ENCODE measurements at regions not wholly inside any gene's neighbourhood (a gene's known extent, or its start where the extent isn't known, plus 50 kb on each side); places are given as distances from the start of the nearest gene placed in this dataset.
A peak's percentile ranks its signal among the peaks of the same experiment; 100 is the strongest.
"Not testable (repeated sequence)": the region's sequence is repeated elsewhere in the genome, so short reads cannot be mapped to it uniquely, and the experiment has no call there.

DNA sequence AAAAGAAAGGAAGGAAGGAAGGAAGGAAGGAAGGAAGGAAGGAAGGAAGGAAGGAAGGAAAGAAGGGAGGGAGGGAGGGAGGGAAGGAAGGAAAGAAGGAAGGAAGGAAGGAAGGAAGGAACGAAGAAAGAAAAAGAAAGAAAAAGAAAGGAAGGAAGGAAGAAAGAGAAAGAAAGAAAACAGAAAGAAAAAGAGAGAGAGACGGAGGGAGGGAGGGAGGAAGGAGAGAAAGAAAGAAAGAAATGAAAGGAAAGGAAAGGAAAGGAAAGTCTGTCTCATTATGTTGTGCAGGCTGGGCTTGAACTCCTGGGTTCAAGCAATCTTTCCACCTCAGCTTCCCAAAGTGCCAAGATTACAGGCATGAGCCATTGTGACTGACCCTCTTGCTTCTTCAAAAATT lies 118.9 kb downstream of the ADSS2 start:
- TF ChIP-seq ZNF366 (tag by site-specific recombination; conservative IDR thresholded peaks at IDR 0.05), result peak; percentile 92
- TF ChIP-seq PRDM1 (tag by site-specific recombination; IDR thresholded peaks at IDR 0.05), result peak; percentile 72
- H3K4me3 ChIP-seq (ENCODE audit: low read depth, low read length); H3K27ac ChIP-seq (ENCODE audit: extremely low read depth, low read depth, low read length); CTCF ChIA-PET; H3K36me3 ChIP-seq (ENCODE audit: control insufficient read depth in 2 of 2, insufficient read depth in 1 of 2, low read length in 2 of 2); H3K4me1 ChIP-seq (ENCODE audit: control insufficient read depth, insufficient read depth, low read length); H3K9me3 ChIP-seq (ENCODE audit: control insufficient read depth, insufficient read depth, low read depth, low read length); POLR2A ChIA-PET: not testable (repeated sequence)

DNA sequence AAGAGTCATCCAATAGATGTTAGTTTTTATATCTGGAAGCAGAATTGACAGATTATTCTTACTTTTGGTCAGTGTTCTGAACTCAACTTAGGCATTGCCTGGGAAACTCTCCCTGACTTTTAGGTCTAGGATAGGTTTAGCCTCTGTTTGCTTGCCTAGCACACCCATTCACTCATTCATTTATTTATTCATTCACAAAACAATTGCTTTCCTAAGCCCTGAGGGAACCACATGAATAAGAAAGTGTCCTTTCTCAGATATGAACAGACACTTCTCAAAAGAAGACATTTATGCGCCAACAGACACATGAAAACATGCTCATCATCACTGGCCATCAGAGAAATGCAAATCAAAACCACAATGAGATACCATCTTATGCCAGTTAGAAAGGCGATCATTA lies 117.4 kb downstream of the ADSS2 start:
- H3K27ac ChIP-seq (ENCODE audit: extremely low read depth, low read depth, low read length); POLR2A ChIA-PET; H3K4me1 ChIP-seq (ENCODE audit: control insufficient read depth, insufficient read depth, low read length); CTCF ChIA-PET; H3K36me3 ChIP-seq (ENCODE audit: control insufficient read depth in 2 of 2, insufficient read depth in 1 of 2, low read length in 2 of 2); H3K4me3 ChIP-seq (ENCODE audit: low read depth, low read length); H3K9me3 ChIP-seq (ENCODE audit: control insufficient read depth, insufficient read depth, low read depth, low read length): not testable (repeated sequence)

DNA sequence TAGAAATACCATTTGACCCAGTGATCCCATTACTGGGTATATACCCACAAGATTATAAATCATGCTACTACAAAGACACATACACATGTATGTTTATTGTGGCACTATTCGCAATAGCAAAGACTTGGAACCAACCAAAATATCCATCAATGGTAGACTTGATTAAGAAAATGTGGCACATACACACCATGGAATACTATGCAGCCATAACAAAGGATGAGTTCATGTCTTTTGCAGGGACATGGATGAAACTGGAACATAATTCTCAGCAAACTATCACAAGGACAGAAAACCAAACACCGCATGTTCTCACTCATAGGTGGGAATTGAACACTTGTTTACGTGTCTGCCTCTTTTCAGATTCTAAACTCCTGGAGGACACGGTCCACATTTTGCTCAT lies 116.9 kb downstream of the ADSS2 start:
- TF ChIP-seq ZNF146 (tag by site-specific recombination; IDR thresholded peaks at IDR 0.05), result peak; percentile 95
- H3K36me3 ChIP-seq (ENCODE audit: control insufficient read depth in 2 of 2, insufficient read depth in 1 of 2, low read length in 2 of 2); H3K4me3 ChIP-seq (ENCODE audit: low read depth, low read length); POLR2A ChIA-PET; CTCF ChIA-PET; H3K9me3 ChIP-seq (ENCODE audit: control insufficient read depth, insufficient read depth, low read depth, low read length); H3K4me1 ChIP-seq (ENCODE audit: control insufficient read depth, insufficient read depth, low read length); H3K27ac ChIP-seq (ENCODE audit: extremely low read depth, low read depth, low read length): not testable (repeated sequence)

DNA sequence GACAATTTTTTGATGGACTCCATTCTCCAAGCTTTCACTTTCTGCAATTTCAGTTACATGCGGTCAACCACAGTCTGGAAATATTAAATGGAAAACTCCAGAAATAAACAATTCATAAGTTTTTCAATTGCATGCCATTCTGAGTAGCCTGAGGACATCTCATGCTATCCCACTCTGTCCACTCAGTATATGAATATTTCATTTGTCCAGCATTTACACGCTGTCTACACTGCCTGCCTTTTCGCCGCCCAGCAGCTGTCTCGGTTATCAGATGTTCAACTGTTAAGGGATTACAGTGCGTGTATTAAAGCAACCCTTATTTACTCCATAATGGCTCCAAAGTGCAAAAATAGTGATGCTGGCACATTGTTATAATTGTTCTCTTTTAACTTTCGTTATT lies 116.3 kb downstream of the ADSS2 start:
- ChIA-PET POLR2A (no interaction called here), CTCF (no interaction called here)
- TF ChIP-seq, protein P1, sequence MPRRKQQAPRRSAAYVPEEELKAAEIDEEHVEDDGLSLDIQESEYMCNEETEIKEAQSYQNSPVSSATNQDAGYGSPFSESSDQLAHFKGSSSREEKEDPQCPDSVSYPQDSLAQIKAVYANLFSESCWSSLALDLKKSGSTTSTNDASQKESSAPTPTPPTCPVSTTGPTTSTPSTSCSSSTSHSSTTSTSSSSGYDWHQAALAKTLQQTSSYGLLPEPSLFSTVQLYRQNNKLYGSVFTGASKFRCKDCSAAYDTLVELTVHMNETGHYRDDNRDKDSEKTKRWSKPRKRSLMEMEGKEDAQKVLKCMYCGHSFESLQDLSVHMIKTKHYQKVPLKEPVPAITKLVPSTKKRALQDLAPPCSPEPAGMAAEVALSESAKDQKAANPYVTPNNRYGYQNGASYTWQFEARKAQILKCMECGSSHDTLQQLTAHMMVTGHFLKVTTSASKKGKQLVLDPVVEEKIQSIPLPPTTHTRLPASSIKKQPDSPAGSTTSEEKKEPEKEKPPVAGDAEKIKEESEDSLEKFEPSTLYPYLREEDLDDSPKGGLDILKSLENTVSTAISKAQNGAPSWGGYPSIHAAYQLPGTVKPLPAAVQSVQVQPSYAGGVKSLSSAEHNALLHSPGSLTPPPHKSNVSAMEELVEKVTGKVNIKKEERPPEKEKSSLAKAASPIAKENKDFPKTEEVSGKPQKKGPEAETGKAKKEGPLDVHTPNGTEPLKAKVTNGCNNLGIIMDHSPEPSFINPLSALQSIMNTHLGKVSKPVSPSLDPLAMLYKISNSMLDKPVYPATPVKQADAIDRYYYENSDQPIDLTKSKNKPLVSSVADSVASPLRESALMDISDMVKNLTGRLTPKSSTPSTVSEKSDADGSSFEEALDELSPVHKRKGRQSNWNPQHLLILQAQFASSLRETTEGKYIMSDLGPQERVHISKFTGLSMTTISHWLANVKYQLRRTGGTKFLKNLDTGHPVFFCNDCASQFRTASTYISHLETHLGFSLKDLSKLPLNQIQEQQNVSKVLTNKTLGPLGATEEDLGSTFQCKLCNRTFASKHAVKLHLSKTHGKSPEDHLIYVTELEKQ (tag by site-specific recombination; IDR thresholded peaks at IDR 0.05; ENCODE audit: borderline replicate concordance), result no peak
- no peak for TF ChIP-seq GLI4 (tag by site-specific recombination; IDR thresholded peaks at IDR 0.05)
- TF ChIP-seq, protein P2, sequence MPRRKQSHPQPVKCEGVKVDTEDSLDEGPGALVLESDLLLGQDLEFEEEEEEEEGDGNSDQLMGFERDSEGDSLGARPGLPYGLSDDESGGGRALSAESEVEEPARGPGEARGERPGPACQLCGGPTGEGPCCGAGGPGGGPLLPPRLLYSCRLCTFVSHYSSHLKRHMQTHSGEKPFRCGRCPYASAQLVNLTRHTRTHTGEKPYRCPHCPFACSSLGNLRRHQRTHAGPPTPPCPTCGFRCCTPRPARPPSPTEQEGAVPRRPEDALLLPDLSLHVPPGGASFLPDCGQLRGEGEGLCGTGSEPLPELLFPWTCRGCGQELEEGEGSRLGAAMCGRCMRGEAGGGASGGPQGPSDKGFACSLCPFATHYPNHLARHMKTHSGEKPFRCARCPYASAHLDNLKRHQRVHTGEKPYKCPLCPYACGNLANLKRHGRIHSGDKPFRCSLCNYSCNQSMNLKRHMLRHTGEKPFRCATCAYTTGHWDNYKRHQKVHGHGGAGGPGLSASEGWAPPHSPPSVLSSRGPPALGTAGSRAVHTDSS (tag by site-specific recombination; IDR thresholded peaks at IDR 0.05), result no peak
- TF ChIP-seq ZNF76 (tag by site-specific recombination; IDR thresholded peaks at IDR 0.05; ENCODE audit: borderline replicate concordance, low read depth), result no peak
- TF ChIP-seq, protein P3, sequence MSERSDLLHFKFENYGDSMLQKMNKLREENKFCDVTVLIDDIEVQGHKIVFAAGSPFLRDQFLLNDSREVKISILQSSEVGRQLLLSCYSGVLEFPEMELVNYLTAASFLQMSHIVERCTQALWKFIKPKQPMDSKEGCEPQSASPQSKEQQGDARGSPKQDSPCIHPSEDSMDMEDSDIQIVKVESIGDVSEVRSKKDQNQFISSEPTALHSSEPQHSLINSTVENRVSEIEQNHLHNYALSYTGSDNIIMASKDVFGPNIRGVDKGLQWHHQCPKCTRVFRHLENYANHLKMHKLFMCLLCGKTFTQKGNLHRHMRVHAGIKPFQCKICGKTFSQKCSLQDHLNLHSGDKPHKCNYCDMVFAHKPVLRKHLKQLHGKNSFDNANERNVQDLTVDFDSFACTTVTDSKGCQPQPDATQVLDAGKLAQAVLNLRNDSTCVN (tag by site-specific recombination; optimal IDR thresholded peaks at IDR 0.05), result no peak
- no peak for TF ChIP-seq GFI1B (tag by site-specific recombination; IDR thresholded peaks at IDR 0.05)
- no peak for TF ChIP-seq ZNF624 (tag by site-specific recombination; IDR thresholded peaks at IDR 0.05)
- TF ChIP-seq ZNF341 (tag by site-specific recombination; IDR thresholded peaks at IDR 0.05; ENCODE audit: low read depth), result no peak
- TF ChIP-seq ZNF266 (tag by site-specific recombination; IDR thresholded peaks at IDR 0.05; ENCODE audit: low read depth), result no peak
- TF ChIP-seq ZNF221 (tag by site-specific recombination; IDR thresholded peaks at IDR 0.05; ENCODE audit: borderline replicate concordance), result no peak
- no peak for TF ChIP-seq ZNF10 (tag by site-specific recombination; IDR thresholded peaks at IDR 0.05)
- TF ChIP-seq, protein P4, sequence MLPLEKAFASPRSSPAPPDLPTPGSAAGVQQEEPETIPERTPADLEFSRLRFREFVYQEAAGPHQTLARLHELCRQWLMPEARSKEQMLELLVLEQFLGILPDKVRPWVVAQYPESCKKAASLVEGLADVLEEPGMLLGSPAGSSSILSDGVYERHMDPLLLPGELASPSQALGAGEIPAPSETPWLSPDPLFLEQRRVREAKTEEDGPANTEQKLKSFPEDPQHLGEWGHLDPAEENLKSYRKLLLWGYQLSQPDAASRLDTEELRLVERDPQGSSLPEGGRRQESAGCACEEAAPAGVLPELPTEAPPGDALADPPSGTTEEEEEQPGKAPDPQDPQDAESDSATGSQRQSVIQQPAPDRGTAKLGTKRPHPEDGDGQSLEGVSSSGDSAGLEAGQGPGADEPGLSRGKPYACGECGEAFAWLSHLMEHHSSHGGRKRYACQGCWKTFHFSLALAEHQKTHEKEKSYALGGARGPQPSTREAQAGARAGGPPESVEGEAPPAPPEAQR (tag by site-specific recombination; IDR thresholded peaks at IDR 0.05), result no peak
- no peak for TF ChIP-seq ZNF121 (tag by site-specific recombination; IDR thresholded peaks at IDR 0.05)
- TF ChIP-seq ZFP37 (tag by site-specific recombination; IDR thresholded peaks at IDR 0.05), result no peak
- no peak for TF ChIP-seq ZNF776 (tag by site-specific recombination; IDR thresholded peaks at IDR 0.05; ENCODE audit: borderline replicate concordance)
- no peak for TF ChIP-seq KLF8 (tag by site-specific recombination; IDR thresholded peaks at IDR 0.05)

More for the DNA sequence above, 116.3 kb downstream of the ADSS2 start:
- H3K27ac ChIP-seq (ENCODE audit: extremely low read depth, low read depth, low read length), result no peak overlapping the region
- H3K4me1 ChIP-seq (ENCODE audit: control insufficient read depth, insufficient read depth, low read length), result no peaks in the 10 kb centered on the region
- H3K36me3 ChIP-seq (ENCODE audit: control insufficient read depth in 2 of 2, insufficient read depth in 1 of 2, low read length in 2 of 2), result no peaks in the 10 kb centered on the region
- no peak overlapping the region for H3K4me3 ChIP-seq (ENCODE audit: low read depth, low read length)
- H3K9me3 ChIP-seq (ENCODE audit: control insufficient read depth, insufficient read depth, low read depth, low read length), result no peaks in the 10 kb centered on the region
